Adrenal gland (tissue), 5 donors: ENCODE measurements at regions not wholly inside any gene's neighbourhood (a gene's known extent, or its start where the extent isn't known, plus 50 kb on each side); places are given as distances from the start of the nearest gene placed in this dataset.

ENCODE experiments used
- CTCF ChIP-seq, 6 experiments: fragments of 450-650 bp in 4 of 6; fragments of 200-600 bp in 2 of 6; sonication (generic) in 1 of 6; IDR thresholded peaks; 1 replicate in 5 of 6; 2 replicates in 1 of 6; pipeline versions ENCODE4 v1.5.1 to v1.8.0; 2016 to 2021; ENCODE audit warnings: antibody characterized with exemption in 6 of 6, mild to moderate bottlenecking in 2 of 6, moderate library complexity in 1 of 6
- POLR2A ChIP-seq, 2 donors: fragments of 450-650 bp; IDR thresholded peaks; one replicate each; pipeline ENCODE4 v1.6.1; 2017; ENCODE audit warnings: antibody characterized with exemption in 2 of 2, mild to moderate bottlenecking in 2 of 2, moderate library complexity in 1 of 2
- donor health status: DM: no; HTN: no; CAD: no.

- TF ChIP-seq POLR2A (IDR thresholded peaks at IDR 0.05) (no peak), CTCF (IDR thresholded peaks at IDR 0.05) (no peak)
Measured at GRCh38 chr5:4129523-4129922, 533.9 kb downstream of the IRX1 start.
